PC-9 (cell line): ENCODE measurements at regions not wholly inside any gene's neighbourhood (a gene's known extent, or its start where the extent isn't known, plus 50 kb on each side); places are given as distances from the start of the nearest gene placed in this dataset.
"Not testable (repeated sequence)": the region's sequence is repeated elsewhere in the genome, so short reads cannot be mapped to it uniquely, and the experiment has no call there.

Experiments
- BruUV-seq: library from RNA; stranded (reverse); fragments of 400-500 nt; replicated peaks from 2 replicates; lab custom pipeline; 2021; lab: Mats Ljungman, UMichigan
- CTCF ChIA-PET: fragments of 300-600 bp; sonication (Branson Sonifier 250); formaldehyde crosslinking; loops from one replicate; lab custom pipeline; 2022; ENCODE audit warnings: antibody characterized with exemption; lab: Charles Lee
- POLR2A ChIA-PET: fragments of 300-600 bp; sonication (Branson Sonifier 250); formaldehyde crosslinking; loops from one replicate; lab custom pipeline; 2022; ENCODE audit warnings: antibody characterized with exemption; ENCODE audit not compliant: unreplicated experiment; lab: Charles Lee
- DNase-seq, 2 experiments: peaks; one replicate each; pipeline versions ENCODE4 v3.0.0 to v3.0.0-alpha.2; 2015 to 2022; ENCODE audit warnings: mixed read lengths in 1 of 2
- H2AFZ ChIP-seq: fragments of 200-600 bp; sonication (generic); 2 replicates; pipeline ENCODE4 v1.8.1; 2017; ENCODE audit warnings: antibody characterized with exemption
- H3F3A ChIP-seq: fragments of 200-600 bp; sonication (generic); 2 replicates; pipeline ENCODE4 v1.8.1; 2017; ENCODE audit warnings: antibody characterized with exemption, mild to moderate bottlenecking, low read depth; ENCODE audit not compliant: insufficient read depth
- H3K27ac ChIP-seq: fragments of 200-600 bp; sonication (generic); 2 replicates; pipeline ENCODE4 v1.6.1; 2016; ENCODE audit warnings: mixed run types
- H3K27me3 ChIP-seq: fragments of 200-600 bp; sonication (generic); 2 replicates; pipeline ENCODE4 v1.6.1; 2016; ENCODE audit warnings: low read depth, mixed run types; ENCODE audit not compliant: insufficient read depth
- H3K36me3 ChIP-seq: fragments of 200-600 bp; sonication (generic); 2 replicates; pipeline ENCODE4 v1.6.1; 2016; ENCODE audit warnings: low read depth, mixed run types
- H3K4me1 ChIP-seq: fragments of 200-600 bp; sonication (generic); replicated peaks from 2 replicates; pipeline ENCODE4 v1.6.1; 2016; ENCODE audit warnings: mixed run types; ENCODE audit not compliant: insufficient read depth
- H3K4me2 ChIP-seq: fragments of 200-600 bp; sonication (generic); 2 replicates; pipeline ENCODE4 v1.6.1; 2017; ENCODE audit warnings: mixed run types
- H3K4me3 ChIP-seq: fragments of 200-600 bp; sonication (generic); 2 replicates; pipeline ENCODE4 v1.6.1; 2016; ENCODE audit warnings: mixed run types
- H3K79me2 ChIP-seq: fragments of 200-600 bp; sonication (generic); 2 replicates; pipeline ENCODE4 v1.6.1; 2017; ENCODE audit warnings: low read depth, mixed run types
- H3K9me2 ChIP-seq: fragments of 200-600 bp; sonication (generic); 2 replicates; pipeline ENCODE4 v1.8.1; 2017; ENCODE audit warnings: mild to moderate bottlenecking; ENCODE audit not compliant: insufficient read depth
- H3K9me3 ChIP-seq: fragments of 200-600 bp; sonication (generic); 2 replicates; pipeline ENCODE4 v1.8.1; 2016; ENCODE audit warnings: low read depth; ENCODE audit not compliant: insufficient read depth
- H4K20me1 ChIP-seq: fragments of 200-600 bp; sonication (generic); 2 replicates; pipeline ENCODE4 v1.8.1; 2017; ENCODE audit not compliant: insufficient read depth
- CTCF ChIP-seq: fragments of 200-600 bp; sonication (generic); conservative IDR thresholded peaks from 2 replicates; pipeline ENCODE4 v1.6.1; 2017; ENCODE audit warnings: mixed run types, antibody characterized with exemption, mild to moderate bottlenecking, moderate library complexity
- EZH2 ChIP-seq: fragments of 200-600 bp; sonication (generic); IDR thresholded peaks from 2 replicates; pipeline ENCODE4 v1.8.0; 2017; ENCODE audit warnings: antibody characterized with exemption, low read depth
- intact Hi-C: fragments of 100-400 bp; cut with micrococcal nuclease; formaldehyde crosslinking; loops from one replicate; pipeline ENCODE4 v1.10.0; 2022; ENCODE audit not compliant: unreplicated experiment

DNA sequence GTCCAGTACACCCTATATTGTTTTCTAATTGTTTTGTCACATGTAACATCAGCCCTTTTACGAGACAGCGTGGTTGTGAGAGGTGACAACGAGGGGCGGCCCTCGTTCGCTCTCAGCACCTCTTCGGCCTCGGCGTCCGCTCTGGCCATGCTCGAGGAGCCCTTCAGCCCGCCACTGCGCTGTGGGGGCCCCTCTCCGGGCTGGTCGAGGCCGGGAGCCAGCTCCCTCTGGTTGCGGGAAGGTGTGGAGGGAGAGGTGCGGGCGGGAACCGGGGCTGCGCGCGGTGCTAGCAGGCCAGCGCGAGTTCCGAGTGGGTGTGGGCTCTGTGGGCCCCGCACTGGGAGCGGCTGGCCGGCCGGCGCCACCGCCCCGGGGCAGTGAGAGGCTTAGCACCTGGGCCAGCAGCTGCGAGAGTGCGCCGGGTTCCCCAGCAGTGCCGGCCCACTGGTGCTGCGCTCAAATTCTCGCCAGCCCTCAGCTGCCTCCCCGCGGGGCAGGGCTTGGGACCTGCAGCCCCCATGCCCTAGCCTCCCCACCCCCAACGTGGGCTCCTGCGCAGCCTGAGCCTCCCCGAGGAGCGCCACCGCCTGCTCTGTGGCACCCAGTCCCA, 145.0 kb downstream of the PSAT1 start:
- H3K79me2 ChIP-seq: no peaks in the 10 kb centered on the region
- H4K20me1 ChIP-seq: no peaks in the 10 kb centered on the region
- H3K36me3 ChIP-seq: no peaks in the 10 kb centered on the region
- H3K4me2 ChIP-seq: no peak overlapping the region
- H3K9me2 ChIP-seq: no peaks in the 10 kb centered on the region
- POLR2A ChIA-PET: no interaction called here
- no peaks in the 10 kb centered on the region for H3F3A ChIP-seq
- intact Hi-C loops: no loop called here
- CTCF ChIA-PET: no interaction called here
- no peak overlapping the region for H2AFZ ChIP-seq
- H3K4me3 ChIP-seq: no peak overlapping the region
- no TSS peak for BruUV-seq
- TF ChIP-seq CTCF (no peak), EZH2 (no peak)
- no peaks in the 10 kb centered on the region for H3K9me3 ChIP-seq
- no peak overlapping the region for H3K27ac ChIP-seq
- H3K27me3 ChIP-seq: peaks cover 67% of the 10 kb centered on the region
- no peaks in the 10 kb centered on the region for H3K4me1 ChIP-seq
- no peak for DNase-seq

- H3K27me3 ChIP-seq: peaks cover 67% of the 10 kb centered on the region
- DNase-seq, BruUV-seq, H3K9me2 ChIP-seq, H4K20me1 ChIP-seq, POLR2A ChIA-PET, H3F3A ChIP-seq, H3K79me2 ChIP-seq, H3K9me3 ChIP-seq, CTCF ChIA-PET, H3K4me2 ChIP-seq, H2AFZ ChIP-seq, H3K36me3 ChIP-seq, intact Hi-C loops, H3K4me3 ChIP-seq, H3K27ac ChIP-seq, H3K4me1 ChIP-seq: not testable (repeated sequence)
Observed at GRCh38 chr9:78442577-78442976, 145.7 kb downstream of the PSAT1 start.

DNA sequence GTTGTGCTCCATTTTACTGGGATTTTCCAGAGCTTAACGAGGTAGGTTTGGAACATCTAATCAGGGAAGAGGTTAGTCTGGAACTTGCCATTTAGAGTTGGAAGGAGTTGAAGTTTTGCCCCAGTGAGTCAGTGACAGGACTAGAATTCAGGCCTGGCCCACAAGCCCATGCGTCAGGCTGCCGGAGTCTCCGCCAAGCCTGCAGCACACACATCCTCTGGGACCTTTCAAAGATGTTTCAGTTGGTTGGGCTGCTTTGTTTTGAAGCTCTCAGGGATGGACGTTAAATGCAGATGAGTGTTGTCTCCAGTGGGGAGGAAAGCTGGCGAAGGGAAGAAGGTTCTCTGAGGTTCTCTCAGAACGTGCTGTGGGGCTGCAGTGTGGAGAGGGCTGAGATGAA, 147.0 kb downstream of the PSAT1 start:
- no TSS peak for BruUV-seq
- no peaks in the 10 kb centered on the region for H4K20me1 ChIP-seq
- ChIA-PET POLR2A (no interaction called here), CTCF (no interaction called here)
- TF ChIP-seq CTCF (no peak), EZH2 (no peak)
- no peak for DNase-seq
- no peaks in the 10 kb centered on the region for H3K9me3 ChIP-seq
- no peak overlapping the region for H3K27ac ChIP-seq
- no peaks in the 10 kb centered on the region for H3K79me2 ChIP-seq
- no peak overlapping the region for H3K4me3 ChIP-seq
- H3K4me2 ChIP-seq: no peak overlapping the region
- peaks cover 68% of the 10 kb centered on the region for H3K27me3 ChIP-seq
- no peaks in the 10 kb centered on the region for H3K9me2 ChIP-seq
- H2AFZ ChIP-seq: no peak overlapping the region
- no peaks in the 10 kb centered on the region for H3F3A ChIP-seq
- H3K36me3 ChIP-seq: no peaks in the 10 kb centered on the region
- intact Hi-C loops: no loop called here
- H3K4me1 ChIP-seq: no peaks in the 10 kb centered on the region
